Type B pancreatic cell (in vitro differentiated cells): ENCODE measurements at regions not wholly inside any gene's neighbourhood (a gene's known extent, or its start where the extent isn't known, plus 50 kb on each side); places are given as distances from the start of the nearest gene placed in this dataset.
A peak's percentile ranks its signal among the peaks of the same experiment; 100 is the strongest.

Experiments used
- DNase-seq: peaks from one replicate; pipeline ENCODE4 v3.0.0; 2021; ENCODE audit warnings: mixed read lengths; ENCODE audit not compliant: unreplicated experiment; ENCODE audit errors: extremely low spot score
- H3K27ac Mint-ChIP-seq: 2 replicates; pipeline ENCODE4 v1.8.0; 2021; ENCODE audit warnings: mild to moderate bottlenecking, mixed read lengths
- H3K27me3 Mint-ChIP-seq: 2 replicates; pipeline ENCODE4 v1.8.0; 2021; ENCODE audit warnings: mixed read lengths
- H3K36me3 Mint-ChIP-seq: 2 replicates; pipeline ENCODE4 v1.8.0; 2021; ENCODE audit warnings: mixed read lengths
- H3K4me1 Mint-ChIP-seq: one replicate; pipeline ENCODE4 v1.8.0; 2021; ENCODE audit warnings: mixed read lengths; ENCODE audit not compliant: unreplicated experiment
- H3K4me3 Mint-ChIP-seq: 2 replicates; pipeline ENCODE4 v1.8.0; 2021; ENCODE audit warnings: mild to moderate bottlenecking, mixed read lengths
- H3K9me3 Mint-ChIP-seq: 2 replicates; pipeline ENCODE4 v1.8.0; 2021; ENCODE audit warnings: mixed read lengths
- TF ChIP-seq, protein P1 (sequence below): fragments of 200-600 bp; sonication (generic); conservative IDR thresholded peaks from 2 replicates; pipeline ENCODE4 v1.5.0; 2021; ENCODE audit warnings: antibody characterized with exemption, mild to moderate bottlenecking

DNA sequence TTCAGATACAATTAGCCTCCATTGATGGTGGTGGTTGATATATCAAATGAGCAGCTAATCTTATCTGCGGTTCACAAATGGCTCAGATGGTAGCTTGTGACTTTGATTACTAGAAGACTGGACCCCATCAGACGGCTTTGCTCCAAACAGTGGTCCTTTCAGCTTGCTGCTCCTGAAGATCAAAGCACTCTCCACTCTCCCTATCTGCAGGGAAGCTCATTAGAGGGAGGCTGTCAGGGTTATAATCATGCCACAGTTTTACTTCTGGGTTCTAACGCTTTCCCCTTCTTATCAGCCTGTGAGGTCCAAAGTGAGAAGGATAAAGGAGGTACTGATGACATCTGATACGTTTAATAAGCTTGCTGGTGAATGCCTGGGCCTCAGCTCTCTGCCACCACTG lies 247.1 kb upstream of the NT5C1B start:
- Mint-ChIP-seq H3K4me3 (no peak overlapping the region), H3K4me1 (peaks cover 20% of the 10 kb centered on the region), H3K9me3 (no peaks in the 10 kb centered on the region), H3K27me3 (peaks cover 74% of the 10 kb centered on the region), H3K27ac (no peak overlapping the region), H3K36me3 (no peaks in the 10 kb centered on the region)
- DNase-seq: no peak
- TF ChIP-seq, protein P1, sequence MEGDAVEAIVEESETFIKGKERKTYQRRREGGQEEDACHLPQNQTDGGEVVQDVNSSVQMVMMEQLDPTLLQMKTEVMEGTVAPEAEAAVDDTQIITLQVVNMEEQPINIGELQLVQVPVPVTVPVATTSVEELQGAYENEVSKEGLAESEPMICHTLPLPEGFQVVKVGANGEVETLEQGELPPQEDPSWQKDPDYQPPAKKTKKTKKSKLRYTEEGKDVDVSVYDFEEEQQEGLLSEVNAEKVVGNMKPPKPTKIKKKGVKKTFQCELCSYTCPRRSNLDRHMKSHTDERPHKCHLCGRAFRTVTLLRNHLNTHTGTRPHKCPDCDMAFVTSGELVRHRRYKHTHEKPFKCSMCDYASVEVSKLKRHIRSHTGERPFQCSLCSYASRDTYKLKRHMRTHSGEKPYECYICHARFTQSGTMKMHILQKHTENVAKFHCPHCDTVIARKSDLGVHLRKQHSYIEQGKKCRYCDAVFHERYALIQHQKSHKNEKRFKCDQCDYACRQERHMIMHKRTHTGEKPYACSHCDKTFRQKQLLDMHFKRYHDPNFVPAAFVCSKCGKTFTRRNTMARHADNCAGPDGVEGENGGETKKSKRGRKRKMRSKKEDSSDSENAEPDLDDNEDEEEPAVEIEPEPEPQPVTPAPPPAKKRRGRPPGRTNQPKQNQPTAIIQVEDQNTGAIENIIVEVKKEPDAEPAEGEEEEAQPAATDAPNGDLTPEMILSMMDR: no peak

DNA sequence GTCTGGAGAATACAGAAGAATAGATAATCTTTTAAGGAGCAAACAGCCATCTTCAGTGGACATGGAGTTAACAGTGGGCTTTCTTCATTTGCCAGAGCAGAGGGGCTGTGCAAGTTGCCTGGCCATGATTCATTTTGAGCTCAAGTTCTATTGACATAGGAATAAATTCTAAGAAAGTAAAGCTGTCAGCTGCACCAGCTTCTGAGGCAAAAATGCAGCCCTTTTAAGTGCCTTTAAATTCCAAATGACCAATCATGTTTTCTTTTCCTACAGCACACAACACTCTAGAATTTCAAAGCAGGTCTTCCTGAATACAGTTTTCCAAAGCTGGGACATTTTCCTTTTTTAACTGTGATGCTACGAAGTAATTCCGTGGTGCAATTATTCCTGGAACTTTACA lies 246.4 kb upstream of the NT5C1B start:
- Mint-ChIP-seq H3K27me3 (peaks cover 68% of the 10 kb centered on the region), H3K4me1 (peaks cover 26% of the 10 kb centered on the region), H3K4me3 (no peak overlapping the region), H3K9me3 (no peaks in the 10 kb centered on the region), H3K27ac (no peak overlapping the region), H3K36me3 (no peaks in the 10 kb centered on the region)
- DNase-seq: no peak
- TF ChIP-seq, protein P1: no peak

DNA sequence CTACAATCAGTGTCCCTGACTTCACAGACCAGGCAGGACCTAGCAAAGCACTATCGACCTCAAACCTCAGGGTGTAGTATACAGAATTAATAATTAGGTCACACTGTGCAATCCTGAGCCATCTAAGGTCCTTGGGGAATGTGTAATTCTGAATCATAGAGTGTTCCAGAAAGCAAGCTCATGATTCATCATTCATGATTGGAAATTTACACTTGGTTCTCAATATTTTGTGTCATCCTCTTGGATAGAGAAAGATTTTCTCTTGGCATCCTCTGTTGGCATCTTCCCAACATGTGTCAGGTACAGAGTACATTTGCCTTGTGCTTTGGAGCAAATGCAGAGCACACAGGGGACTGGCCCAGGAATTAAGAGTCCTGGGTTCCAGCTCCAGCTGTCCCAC lies 245.0 kb upstream of the NT5C1B start:
- Mint-ChIP-seq H3K9me3 (no peaks in the 10 kb centered on the region), H3K27ac (no peak overlapping the region), H3K36me3 (no peaks in the 10 kb centered on the region), H3K4me3 (no peak overlapping the region), H3K27me3 (peaks cover 65% of the 10 kb centered on the region), H3K4me1 (peaks cover 37% of the 10 kb centered on the region)
- no peak for DNase-seq
- TF ChIP-seq, protein P1: no peak

DNA sequence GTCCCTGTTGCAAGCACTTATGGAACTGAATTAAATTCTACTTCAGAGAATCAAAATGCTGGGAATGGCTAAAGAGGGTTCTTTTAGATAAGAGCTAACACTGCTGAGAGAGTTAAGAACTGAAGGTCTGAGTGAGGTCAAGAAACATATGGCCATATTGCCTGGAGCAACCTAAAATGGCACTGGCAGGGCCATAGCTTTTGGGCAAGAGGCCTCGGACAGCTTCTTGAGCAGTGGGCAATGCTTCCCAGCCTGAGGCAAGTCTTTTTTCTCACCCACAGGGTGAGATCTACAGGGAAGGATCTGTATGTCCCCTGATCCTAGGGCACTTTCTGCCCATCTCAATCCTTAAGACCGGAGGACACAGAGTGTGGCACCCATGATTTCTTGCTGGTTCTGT lies 244.6 kb upstream of the NT5C1B start:
- no peak overlapping the region for H3K4me3 Mint-ChIP-seq
- TF ChIP-seq, protein P1: no peak
- H3K9me3 Mint-ChIP-seq: no peaks in the 10 kb centered on the region
- peaks cover 68% of the 10 kb centered on the region for H3K27me3 Mint-ChIP-seq
- H3K36me3 Mint-ChIP-seq: no peaks in the 10 kb centered on the region
- H3K27ac Mint-ChIP-seq: no peak overlapping the region
- no peak for DNase-seq
- H3K4me1 Mint-ChIP-seq: peaks cover 41% of the 10 kb centered on the region

DNA sequence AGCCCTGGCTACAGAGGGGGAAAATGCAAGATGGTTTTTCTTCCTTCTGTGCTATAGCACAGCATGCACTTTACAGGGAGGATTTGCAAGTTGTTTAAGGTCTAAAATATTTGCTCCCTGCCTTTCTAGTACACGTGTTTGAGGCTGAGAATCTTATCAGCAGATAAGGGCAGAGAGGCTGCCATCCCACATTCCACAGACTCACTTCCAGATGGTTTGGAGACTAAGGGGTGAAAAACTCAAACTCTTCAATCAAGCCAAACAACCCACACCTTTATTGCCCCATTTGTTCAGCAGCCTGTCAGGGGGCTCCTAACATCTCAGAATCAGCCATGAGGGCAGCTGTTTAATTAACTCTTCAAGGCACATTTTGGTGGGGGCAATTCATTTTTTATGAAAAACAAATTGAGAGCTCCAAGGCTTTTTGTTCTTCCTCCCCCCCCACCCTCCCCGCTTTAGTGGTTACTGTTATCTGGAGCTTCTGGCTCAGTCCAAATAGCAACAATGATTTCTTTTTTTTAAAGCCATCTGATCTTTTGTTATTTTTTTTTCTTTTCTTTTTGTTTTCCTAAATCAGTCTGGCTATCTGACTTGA lies 242.6 kb upstream of the NT5C1B start:
- no peaks in the 10 kb centered on the region for H3K36me3 Mint-ChIP-seq
- H3K9me3 Mint-ChIP-seq: no peaks in the 10 kb centered on the region
- no peak for DNase-seq
- peak overlapping the region; percentile 18 for H3K27ac Mint-ChIP-seq
- H3K4me3 Mint-ChIP-seq: no peak overlapping the region
- H3K27me3 Mint-ChIP-seq: peaks cover 69% of the 10 kb centered on the region
- TF ChIP-seq, protein P1: no peak
- H3K4me1 Mint-ChIP-seq: peaks cover 41% of the 10 kb centered on the region

DNA sequence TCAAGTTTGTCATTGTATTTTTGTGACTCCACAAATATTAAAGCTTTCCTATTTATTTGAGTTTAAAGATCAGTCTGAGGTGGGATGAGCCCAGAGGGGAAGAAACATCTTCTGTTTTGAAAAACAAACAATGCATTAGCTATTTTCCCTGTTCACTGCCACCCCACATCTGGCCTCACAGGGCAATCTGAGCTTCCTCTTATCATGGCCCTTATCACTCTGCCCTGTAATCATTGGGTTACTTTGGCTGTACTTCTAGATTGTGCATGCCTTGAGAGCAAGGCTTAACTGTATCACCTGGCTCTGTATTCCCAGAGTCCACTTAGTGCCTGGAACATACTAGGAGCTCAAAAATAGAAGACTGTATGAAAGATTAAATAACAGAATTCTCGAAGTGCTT lies 241.6 kb upstream of the NT5C1B start:
- TF ChIP-seq, protein P1: no peak
- no peak overlapping the region for H3K27ac Mint-ChIP-seq
- no peak overlapping the region for H3K4me3 Mint-ChIP-seq
- no peaks in the 10 kb centered on the region for H3K36me3 Mint-ChIP-seq
- no peak for DNase-seq
- H3K9me3 Mint-ChIP-seq: no peaks in the 10 kb centered on the region
- peaks cover 34% of the 10 kb centered on the region for H3K4me1 Mint-ChIP-seq
- H3K27me3 Mint-ChIP-seq: peaks cover 65% of the 10 kb centered on the region
